IMR-90 (cell line): ENCODE measurements at regions not wholly inside any gene's neighbourhood (a gene's known extent, or its start where the extent isn't known, plus 50 kb on each side); places are given as distances from the start of the nearest gene placed in this dataset.

Source experiments
- ATAC-seq: fragments of 200-7000 bp; cut with Tn5 transposase; 2 replicates; pipeline ENCODE4 v1.9.1; 2020; ENCODE audit warnings: low read depth, mild to moderate bottlenecking, moderate library complexity
- BruUV-seq: library from RNA; stranded (reverse); fragments of 400-500 nt; replicated peaks from 2 replicates; lab custom pipeline; 2021; lab: Mats Ljungman, UMichigan
- CTCF ChIA-PET: fragments of 300-600 bp; formaldehyde crosslinking; extraction: SDS; loops from one replicate; lab custom pipeline; 2021; ENCODE audit warnings: antibody characterized with exemption; lab: Yijun Ruan, JAX
- POLR2A ChIA-PET: fragments of 300-600 bp; sonication (Branson Sonifier 250); formaldehyde crosslinking; loops from one replicate; lab custom pipeline; 2022; ENCODE audit warnings: antibody characterized with exemption; ENCODE audit not compliant: unreplicated experiment; lab: Charles Lee
- DNase-seq: peaks from one replicate; pipeline ENCODE4 v3.0.0; 2013
- H2AFZ ChIP-seq: replicated peaks from 2 replicates; pipeline ENCODE3; 2013; ENCODE audit warnings: low read length, mild to moderate bottlenecking; ENCODE audit not compliant: poor library complexity
- H2AK5ac ChIP-seq: 2 replicates; pipeline ENCODE4 v1.6.1; 2013; ENCODE audit warnings: low read depth, low read length, inconsistent platforms
- H2AK9ac ChIP-seq: replicated peaks from 2 replicates; pipeline ENCODE3; 2013; ENCODE audit warnings: mild to moderate bottlenecking, low read depth, low read length, moderate library complexity; ENCODE audit not compliant: poor library complexity
- H2BK120ac ChIP-seq: 2 replicates; pipeline ENCODE4 v1.6.1; 2013; ENCODE audit warnings: low read depth, low read length, inconsistent platforms
- H2BK15ac ChIP-seq: 3 replicates; pipeline ENCODE4 v1.6.1; 2013; ENCODE audit warnings: low read depth, low read length, inconsistent platforms
- H2BK20ac ChIP-seq: 2 replicates; pipeline ENCODE4 v1.6.1; 2013; ENCODE audit warnings: low read depth, mild to moderate bottlenecking, inconsistent platforms, low read length, moderate library complexity
- H2BK5ac ChIP-seq: 2 replicates; pipeline ENCODE4 v1.6.1; 2013; ENCODE audit warnings: mild to moderate bottlenecking, low read depth, low read length, inconsistent platforms; ENCODE audit not compliant: poor library complexity, severe bottlenecking
- H3K14ac ChIP-seq: replicated peaks from 2 replicates; pipeline ENCODE4 v1.6.1; 2013; ENCODE audit warnings: low read depth, low read length, inconsistent platforms
- H3K18ac ChIP-seq: 2 replicates; pipeline ENCODE4 v1.6.1; 2013; ENCODE audit warnings: low read depth, low read length, control low read depth
- H3K23ac ChIP-seq: 2 replicates; pipeline ENCODE4 v1.6.1; 2013; ENCODE audit warnings: low read depth, low read length, inconsistent platforms
- H3K27ac ChIP-seq: 2 replicates; pipeline ENCODE4 v1.5.1; 2013; ENCODE audit warnings: mild to moderate bottlenecking, control low read depth, low read length; ENCODE audit not compliant: insufficient read depth
- H3K27me3 ChIP-seq: 2 replicates; pipeline ENCODE4 v1.6.1; 2013; ENCODE audit warnings: low read length; ENCODE audit not compliant: control insufficient read depth, insufficient read depth
- H3K36me3 ChIP-seq: 2 replicates; pipeline ENCODE4 v1.6.1; 2013; ENCODE audit warnings: low read length, mixed read lengths; ENCODE audit not compliant: control insufficient read depth, insufficient read depth
- H3K4ac ChIP-seq: 2 replicates; pipeline ENCODE4 v1.6.1; 2013; ENCODE audit warnings: low read depth, low read length, inconsistent platforms
- H3K4me1 ChIP-seq: 2 replicates; pipeline ENCODE4 v1.6.1; 2013; ENCODE audit warnings: low read length, mixed read lengths; ENCODE audit not compliant: control insufficient read depth, insufficient read depth
- H3K4me2 ChIP-seq: 2 replicates; pipeline ENCODE4 v1.6.1; 2013; ENCODE audit warnings: low read depth, mild to moderate bottlenecking, control low read depth, low read length, moderate library complexity
- H3K4me3 ChIP-seq: 2 replicates; pipeline ENCODE4 v1.5.1; 2013; ENCODE audit warnings: low read depth, mild to moderate bottlenecking, control low read depth, low read length, moderate library complexity; ENCODE audit not compliant: insufficient read depth
- H3K56ac ChIP-seq: 2 replicates; pipeline ENCODE4 v1.6.1; 2013; ENCODE audit warnings: low read length, inconsistent platforms; ENCODE audit not compliant: insufficient read depth; ENCODE audit errors: extremely low read depth
- H3K79me1 ChIP-seq, 2 experiments: 2 replicates each; pipeline ENCODE4 v1.6.1; 2013; ENCODE audit warnings: low read length in 2 of 2, inconsistent platforms in 1 of 2, low read depth in 1 of 2
- H3K9ac ChIP-seq: 2 replicates; pipeline ENCODE4 v1.6.1; 2013; ENCODE audit warnings: low read depth, low read length, control low read depth
- H3K9me1 ChIP-seq: 2 replicates; pipeline ENCODE4 v1.6.1; 2013; ENCODE audit warnings: low read length, inconsistent platforms; ENCODE audit not compliant: insufficient read depth
- H3K9me3 ChIP-seq: 2 replicates; pipeline ENCODE4 v1.6.1; 2013; ENCODE audit warnings: low read length; ENCODE audit not compliant: control insufficient read depth, insufficient read depth
- H4K20me1 ChIP-seq: 2 replicates; pipeline ENCODE4 v1.6.1; 2013; ENCODE audit warnings: low read length, inconsistent platforms; ENCODE audit not compliant: insufficient read depth
- H4K5ac ChIP-seq: 2 replicates; pipeline ENCODE4 v1.6.1; 2013; ENCODE audit warnings: mild to moderate bottlenecking, low read depth, low read length, control low read depth
- H4K8ac ChIP-seq, 2 experiments: 2 replicates each; pipeline ENCODE4 v1.6.1; 2013; ENCODE audit warnings: low read depth in 2 of 2, low read length in 2 of 2, control low read depth in 1 of 2, inconsistent platforms in 1 of 2
- H4K91ac ChIP-seq: 2 replicates; pipeline ENCODE4 v1.6.1; 2013; ENCODE audit warnings: low read depth, low read length, inconsistent platforms; ENCODE audit not compliant: insufficient read depth
- BHLHE40 ChIP-seq: fragments of 150-350 bp; IDR thresholded peaks from 2 replicates; pipeline ENCODE4 v1.6.1; 2016; ENCODE audit warnings: mild to moderate bottlenecking, low read depth, low read length
- CEBPB ChIP-seq: IDR thresholded peaks from 2 replicates; pipeline ENCODE4 v1.6.1; 2012; ENCODE audit warnings: low read depth, low read length, improper control_type of control experiment
- CHD1 ChIP-seq: IDR thresholded peaks from 2 replicates; pipeline ENCODE4 v1.6.1; 2012; ENCODE audit warnings: low read depth, low read length, improper control_type of control experiment
- CTCF ChIP-seq: conservative IDR thresholded peaks from 2 replicates; pipeline ENCODE4 v1.5.1; 2012; ENCODE audit warnings: mild to moderate bottlenecking, low read depth, low read length, improper control_type of control experiment
- ELK1 ChIP-seq: fragments of 150-350 bp; IDR thresholded peaks from 2 replicates; pipeline ENCODE4 v1.6.1; 2016; ENCODE audit warnings: low read depth, mild to moderate bottlenecking, low read length, moderate library complexity, borderline replicate concordance
- FOS ChIP-seq: fragments of 150-350 bp; IDR thresholded peaks from 2 replicates; pipeline ENCODE4 v1.6.1; 2016; ENCODE audit warnings: low read depth, low read length
- MAFK ChIP-seq: IDR thresholded peaks from 2 replicates; pipeline ENCODE4 v1.6.1; 2012; ENCODE audit warnings: low read depth, low read length, improper control_type of control experiment
- MAZ ChIP-seq: IDR thresholded peaks from 2 replicates; pipeline ENCODE4 v1.6.1; 2012; ENCODE audit warnings: low read depth, mild to moderate bottlenecking, low read length, improper control_type of control experiment, moderate library complexity, borderline replicate concordance
- MXI1 ChIP-seq: IDR thresholded peaks from 2 replicates; pipeline ENCODE4 v1.6.1; 2012; ENCODE audit warnings: low read depth, mild to moderate bottlenecking, low read length, moderate library complexity, borderline replicate concordance
- NFE2L2 ChIP-seq: fragments of 150-350 bp; IDR thresholded peaks from 2 replicates; pipeline ENCODE4 v1.6.1; 2016; ENCODE audit warnings: low read depth, mild to moderate bottlenecking, low read length
- POLR2A ChIP-seq: IDR thresholded peaks from 2 replicates; pipeline ENCODE4 v1.6.1; 2012; ENCODE audit warnings: mild to moderate bottlenecking, low read depth, low read length
- RAD21 ChIP-seq: IDR thresholded peaks from 2 replicates; pipeline ENCODE4 v1.6.1; 2012; ENCODE audit warnings: low read length, improper control_type of control experiment
- RCOR1 ChIP-seq: IDR thresholded peaks from 2 replicates; pipeline ENCODE4 v1.6.1; 2012; ENCODE audit warnings: mild to moderate bottlenecking, low read length, improper control_type of control experiment; ENCODE audit not compliant: insufficient replicate concordance
- RFX5 ChIP-seq: IDR thresholded peaks from 2 replicates; pipeline ENCODE4 v1.8.0; 2012; ENCODE audit warnings: low read depth, mild to moderate bottlenecking, low read length, moderate library complexity
- SMC3 ChIP-seq: fragments of 150-350 bp; IDR thresholded peaks from 2 replicates; pipeline ENCODE4 v1.6.1; 2016; ENCODE audit warnings: low read depth, mild to moderate bottlenecking, antibody characterized with exemption, low read length, moderate library complexity
- WGBS, 2 experiments: methylation state at CpG; one replicate each; pipeline versions ENCODE4 v1.1.5 to v1.1.7; 2013; ENCODE audit warnings: missing lambda C conversion rate in 2 of 2; ENCODE audit not compliant: insufficient read length in 1 of 2; ENCODE audit errors: extremely low coverage in 2 of 2; 5-methylcytosine and 5-hydroxymethylcytosine counted together
- dilution Hi-C: fragments of 300-500 bp; cut with HindIII; formaldehyde crosslinking; loops from one replicate; pipeline ENCODE4 v1.14.3; 2018; ENCODE audit warnings: low sequenced_read_pairs; ENCODE audit not compliant: unreplicated experiment
- in situ Hi-C: fragments of 300-500 bp; cut with MboI; formaldehyde crosslinking; loops from 3 replicates; pipeline ENCODE4 v1.14.3; 2019; ENCODE audit warnings: low sequenced_read_pairs, inconsistent platforms, mixed read lengths
- intact Hi-C: fragments of 100-400 bp; cut with micrococcal nuclease; formaldehyde crosslinking; loops from 2 replicates; pipeline ENCODE4 v1.10.0; 2022
- TF ChIP-seq, protein P1 (sequence below): fragments of 150-350 bp; IDR thresholded peaks from 2 replicates; pipeline ENCODE4 v1.6.1; 2017; ENCODE audit warnings: mild to moderate bottlenecking, antibody characterized with exemption, low read length, low read depth

- CTCF ChIA-PET: no interaction called here
- Histone ChIP-seq H4K8ac (no peak overlapping the region), H3K9me1 (no peaks in the 10 kb centered on the region), H2AK9ac (no peak overlapping the region), H3K27ac (no peak overlapping the region), H3K56ac (no peak overlapping the region), H3K14ac (no peak overlapping the region), H3K79me1 (no peaks in the 10 kb centered on the region), H3K9me3 (0 out of 2 replicates have a peak, but pooled peaks cover 2% of the 10 kb centered on the region), H4K20me1 (no peaks in the 10 kb centered on the region), H3K4me2 (no peak overlapping the region), H3K18ac (no peak overlapping the region), H3K4me1 (no peaks in the 10 kb centered on the region), H3K9ac (no peak overlapping the region), H2BK15ac (no peak overlapping the region), H2BK5ac (no peak overlapping the region), H2BK20ac (no peak overlapping the region), H3K27me3 (no peaks in the 10 kb centered on the region), H3K4me3 (no peak overlapping the region), H2BK120ac (no peak overlapping the region), H3K23ac (no peak overlapping the region), H3K4ac (no peak overlapping the region), H4K91ac (no peak overlapping the region), H2AFZ (no peak overlapping the region), H3K36me3 (no peaks in the 10 kb centered on the region), H2AK5ac (no peak overlapping the region), H4K5ac (no peak overlapping the region)
- intact Hi-C loops (no loop called here), dilution Hi-C loops (no loop called here), in situ Hi-C loops (no loop called here)
- TF ChIP-seq FOS (no peak), MAFK (no peak), ELK1 (no peak), MAZ (no peak), BHLHE40 (no peak), CTCF (no peak), POLR2A (no peak), RCOR1 (no peak), NFE2L2 (no peak), CHD1 (no peak), SMC3 (no peak), RFX5 (no peak), RAD21 (no peak), CEBPB (no peak), MXI1 (no peak)
- TF ChIP-seq, protein P1, sequence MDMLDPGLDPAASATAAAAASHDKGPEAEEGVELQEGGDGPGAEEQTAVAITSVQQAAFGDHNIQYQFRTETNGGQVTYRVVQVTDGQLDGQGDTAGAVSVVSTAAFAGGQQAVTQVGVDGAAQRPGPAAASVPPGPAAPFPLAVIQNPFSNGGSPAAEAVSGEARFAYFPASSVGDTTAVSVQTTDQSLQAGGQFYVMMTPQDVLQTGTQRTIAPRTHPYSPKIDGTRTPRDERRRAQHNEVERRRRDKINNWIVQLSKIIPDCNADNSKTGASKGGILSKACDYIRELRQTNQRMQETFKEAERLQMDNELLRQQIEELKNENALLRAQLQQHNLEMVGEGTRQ: no peak
- no TSS peak for BruUV-seq
- ATAC-seq: no peak
- POLR2A ChIA-PET: no interaction called here
- no peak for DNase-seq
- 54% methylated on average over 3 of the region's 7 CpGs; no CpG with 5 or more reads in 1 of the 2 experiments for WGBS, 2 experiments
Observed at GRCh38 chr13:40316301-40316700, 350.1 kb downstream of the FOXO1 start.
